H9 (cell line): ENCODE measurements at regions not wholly inside any gene's neighbourhood (a gene's known extent, or its start where the extent isn't known, plus 50 kb on each side); places are given as distances from the start of the nearest gene placed in this dataset.

ENCODE experiments used
- DNase-seq: peaks from one replicate; pipeline ENCODE4 v3.0.0-alpha.2; 2017
- H2AFZ ChIP-seq: one replicate; pipeline ENCODE4 v1.6.1; 2013; ENCODE audit warnings: mild to moderate bottlenecking, low read length, control low read depth, moderate library complexity
- H2AK5ac ChIP-seq: 2 replicates; pipeline ENCODE4 v1.6.1; 2013; ENCODE audit warnings: low read length, control low read depth, mixed read lengths; ENCODE audit not compliant: insufficient read length
- H2BK120ac ChIP-seq: one replicate; pipeline ENCODE4 v1.6.1; 2013; ENCODE audit warnings: low read depth, mild to moderate bottlenecking, low read length, control low read depth, inconsistent platforms; ENCODE audit not compliant: poor library complexity, severe bottlenecking
- H2BK12ac ChIP-seq: 2 replicates; pipeline ENCODE4 v1.6.1; 2013; ENCODE audit warnings: low read length, control low read depth, mixed read lengths, low read depth; ENCODE audit not compliant: insufficient read length
- H2BK15ac ChIP-seq: 2 replicates; pipeline ENCODE4 v1.6.1; 2013; ENCODE audit warnings: low read depth, low read length, control low read depth
- H2BK20ac ChIP-seq: one replicate; pipeline ENCODE4 v1.6.1; 2013; ENCODE audit warnings: low read depth, mild to moderate bottlenecking, low read length, control low read depth, inconsistent platforms; ENCODE audit not compliant: poor library complexity, severe bottlenecking
- H2BK5ac ChIP-seq: 2 replicates; pipeline ENCODE4 v1.6.1; 2013; ENCODE audit warnings: low read length, control low read depth, mixed read lengths; ENCODE audit not compliant: insufficient read length
- H3K14ac ChIP-seq: 2 replicates; pipeline ENCODE4 v1.6.1; 2013; ENCODE audit warnings: low read length, control low read depth; ENCODE audit not compliant: insufficient read depth
- H3K18ac ChIP-seq: 2 replicates; pipeline ENCODE4 v1.6.1; 2013; ENCODE audit warnings: low read depth, mild to moderate bottlenecking, mixed read lengths, low read length, control low read depth; ENCODE audit not compliant: insufficient read length
- H3K23ac ChIP-seq: 2 replicates; pipeline ENCODE4 v1.6.1; 2013; ENCODE audit warnings: low read length, control low read depth, mixed read lengths, low read depth; ENCODE audit not compliant: insufficient read length
- H3K23me2 ChIP-seq: 2 replicates; pipeline ENCODE4 v1.6.1; 2013; ENCODE audit warnings: low read depth, mild to moderate bottlenecking, mixed read lengths, low read length, control low read depth; ENCODE audit not compliant: insufficient read length, poor library complexity, severe bottlenecking
- H3K27ac ChIP-seq: 2 replicates; pipeline ENCODE4 v1.5.1; 2013; ENCODE audit warnings: low read length, control low read depth, mixed read lengths, low read depth; ENCODE audit not compliant: insufficient read length
- H3K27me3 ChIP-seq: 2 replicates; pipeline ENCODE4 v1.6.1; 2013; ENCODE audit warnings: low read length, control low read depth, inconsistent platforms; ENCODE audit not compliant: insufficient read depth
- H3K4ac ChIP-seq: 2 replicates; pipeline ENCODE4 v1.6.1; 2013; ENCODE audit warnings: low read depth, mild to moderate bottlenecking, control low read depth, inconsistent platforms, low read length, moderate library complexity
- H3K4me1 ChIP-seq: 2 replicates; pipeline ENCODE4 v1.6.1; 2013; ENCODE audit warnings: low read length, control low read depth, inconsistent platforms; ENCODE audit not compliant: insufficient read depth
- H3K4me2 ChIP-seq: 2 replicates; pipeline ENCODE4 v1.6.1; 2013; ENCODE audit warnings: low read length, control low read depth, mixed read lengths; ENCODE audit not compliant: insufficient read length, insufficient read depth
- H3K56ac ChIP-seq: 2 replicates; pipeline ENCODE4 v1.6.1; 2013; ENCODE audit warnings: low read depth, mild to moderate bottlenecking, mixed read lengths, low read length, control low read depth; ENCODE audit not compliant: insufficient read length
- H3K79me1 ChIP-seq: 2 replicates; pipeline ENCODE4 v1.6.1; 2013; ENCODE audit warnings: low read depth, mild to moderate bottlenecking, moderate library complexity, low read length, control low read depth, inconsistent platforms; ENCODE audit not compliant: insufficient read depth, poor library complexity, severe bottlenecking
- H3K79me2 ChIP-seq: 2 replicates; pipeline ENCODE4 v1.6.1; 2013; ENCODE audit warnings: low read length, control low read depth, inconsistent platforms; ENCODE audit not compliant: insufficient read depth
- H3K9ac ChIP-seq: 2 replicates; pipeline ENCODE4 v1.6.1; 2013; ENCODE audit warnings: low read length, control low read depth, mixed read lengths; ENCODE audit not compliant: insufficient read length; ENCODE audit errors: extremely low read depth
- H3K9me3 ChIP-seq: one replicate; pipeline ENCODE4 v1.6.1; 2013; ENCODE audit warnings: low read depth, low read length, inconsistent platforms; ENCODE audit not compliant: control insufficient read depth
- H3T11ph ChIP-seq: one replicate; pipeline ENCODE4 v1.6.1; 2013; ENCODE audit warnings: mild to moderate bottlenecking, low read length, control low read depth, inconsistent platforms
- H4K20me1 ChIP-seq: one replicate; pipeline ENCODE4 v1.6.1; 2013; ENCODE audit not compliant: control insufficient read depth, insufficient read length, insufficient read depth
- H4K5ac ChIP-seq: 2 replicates; pipeline ENCODE4 v1.6.1; 2013; ENCODE audit warnings: low read depth, mild to moderate bottlenecking, mixed read lengths, low read length, control low read depth; ENCODE audit not compliant: insufficient read length
- H4K8ac ChIP-seq: replicated peaks from 2 replicates; pipeline ENCODE4 v1.6.1; 2013; ENCODE audit warnings: low read length, control low read depth, mixed read lengths, low read depth; ENCODE audit not compliant: insufficient read length
- H4K91ac ChIP-seq: 2 replicates; pipeline ENCODE4 v1.6.1; 2013; ENCODE audit warnings: low read depth, mild to moderate bottlenecking, moderate library complexity, mixed read lengths, low read length, control low read depth; ENCODE audit not compliant: insufficient read length
- H3K27ac Mint-ChIP-seq, 3 experiments: 2 replicates in 2 of 3; 3 replicates in 1 of 3; pipeline ENCODE4 v1.8.0; 2020 to 2021; ENCODE audit warnings: mixed read lengths in 3 of 3, mild to moderate bottlenecking in 1 of 3, moderate library complexity in 1 of 3
- H3K27me3 Mint-ChIP-seq: 2 replicates; pipeline ENCODE4 v1.8.0; 2021; ENCODE audit warnings: low read depth, mild to moderate bottlenecking, moderate library complexity, mixed read lengths
- H3K36me3 Mint-ChIP-seq, 3 experiments: 2 replicates in 2 of 3; 3 replicates in 1 of 3; pipeline ENCODE4 v1.8.0; 2020 to 2021; ENCODE audit warnings: low read depth in 3 of 3, mixed read lengths in 3 of 3; ENCODE audit not compliant: insufficient read depth in 1 of 3
- H3K4me1 Mint-ChIP-seq, 2 experiments: 2 replicates each; pipeline ENCODE4 v1.8.0; 2020; ENCODE audit warnings: mixed read lengths in 2 of 2
- H3K4me3 Mint-ChIP-seq, 2 experiments: 2 replicates in 1 of 2; 3 replicates in 1 of 2; pipeline ENCODE4 v1.8.0; 2020 to 2021; ENCODE audit warnings: mild to moderate bottlenecking in 2 of 2, mixed read lengths in 2 of 2, moderate library complexity in 1 of 2
- H3K9me3 Mint-ChIP-seq, 2 experiments: 2 replicates in 1 of 2; 3 replicates in 1 of 2; pipeline ENCODE4 v1.8.0; 2020; ENCODE audit warnings: mild to moderate bottlenecking in 2 of 2, mixed read lengths in 2 of 2, moderate library complexity in 1 of 2
- WGBS: extraction: QIAGEN DNeasy Blood & Tissue Kit; methylation state at CpG from one replicate; pipeline ENCODE4 v1.1.7; 2013; ENCODE audit warnings: missing lambda C conversion rate, low lambda C conversion rate, mixed read lengths; ENCODE audit not compliant: insufficient read length; ENCODE audit errors: extremely low coverage; 5-methylcytosine and 5-hydroxymethylcytosine counted together
- TF ChIP-seq, protein P1 (sequence below): fragments of 200-600 bp; sonication (generic); conservative IDR thresholded peaks from 3 replicates; pipeline ENCODE4 v1.8.0; 2021; ENCODE audit warnings: antibody characterized with exemption, mild to moderate bottlenecking

DNA sequence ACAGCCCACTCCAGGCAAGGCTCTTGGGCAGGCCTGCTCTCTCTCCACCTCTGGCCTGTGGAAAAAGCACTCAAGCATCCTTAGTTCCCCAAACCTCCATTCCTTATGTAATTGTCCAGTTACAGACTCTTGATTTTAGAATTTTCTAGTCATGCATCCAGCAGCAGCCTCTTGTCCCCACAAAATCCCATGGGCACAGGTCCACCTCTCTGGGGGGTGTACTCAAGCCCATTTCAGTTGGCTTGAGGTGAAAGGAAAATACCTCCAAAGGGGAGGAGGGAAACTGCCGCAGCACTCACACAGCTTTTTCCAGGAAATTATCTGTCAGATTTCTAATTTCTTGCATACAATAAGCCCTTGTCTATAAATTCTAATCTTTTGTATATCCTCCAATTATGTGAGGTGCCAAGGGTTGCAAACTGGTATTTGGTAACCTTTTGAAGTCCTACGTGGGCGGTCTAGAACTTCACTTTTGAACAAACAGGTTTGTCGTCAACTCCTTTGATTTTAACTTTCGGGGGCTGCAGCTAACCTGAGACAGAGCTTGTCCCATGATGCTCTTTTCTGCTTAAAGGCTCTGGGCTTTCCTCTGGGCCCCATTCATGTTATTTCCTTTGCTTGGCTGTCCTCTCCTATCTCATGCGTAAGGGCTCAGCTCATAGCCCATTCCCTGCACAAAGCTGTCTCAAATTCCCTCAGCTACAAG lies 104.7 kb upstream of the CEP85L start:
- H3K18ac ChIP-seq: no peak overlapping the region
- no peak overlapping the region for H2AFZ ChIP-seq
- H2AK5ac ChIP-seq: no peak overlapping the region
- no peaks in the 10 kb centered on the region for H3K27me3 ChIP-seq
- no peak overlapping the region for H2BK5ac ChIP-seq
- no peak overlapping the region for H2BK12ac ChIP-seq
- TF ChIP-seq, protein P1, sequence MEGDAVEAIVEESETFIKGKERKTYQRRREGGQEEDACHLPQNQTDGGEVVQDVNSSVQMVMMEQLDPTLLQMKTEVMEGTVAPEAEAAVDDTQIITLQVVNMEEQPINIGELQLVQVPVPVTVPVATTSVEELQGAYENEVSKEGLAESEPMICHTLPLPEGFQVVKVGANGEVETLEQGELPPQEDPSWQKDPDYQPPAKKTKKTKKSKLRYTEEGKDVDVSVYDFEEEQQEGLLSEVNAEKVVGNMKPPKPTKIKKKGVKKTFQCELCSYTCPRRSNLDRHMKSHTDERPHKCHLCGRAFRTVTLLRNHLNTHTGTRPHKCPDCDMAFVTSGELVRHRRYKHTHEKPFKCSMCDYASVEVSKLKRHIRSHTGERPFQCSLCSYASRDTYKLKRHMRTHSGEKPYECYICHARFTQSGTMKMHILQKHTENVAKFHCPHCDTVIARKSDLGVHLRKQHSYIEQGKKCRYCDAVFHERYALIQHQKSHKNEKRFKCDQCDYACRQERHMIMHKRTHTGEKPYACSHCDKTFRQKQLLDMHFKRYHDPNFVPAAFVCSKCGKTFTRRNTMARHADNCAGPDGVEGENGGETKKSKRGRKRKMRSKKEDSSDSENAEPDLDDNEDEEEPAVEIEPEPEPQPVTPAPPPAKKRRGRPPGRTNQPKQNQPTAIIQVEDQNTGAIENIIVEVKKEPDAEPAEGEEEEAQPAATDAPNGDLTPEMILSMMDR: no peak
- no peak overlapping the region for H4K8ac ChIP-seq
- H2BK20ac ChIP-seq: no peak overlapping the region
- H2BK15ac ChIP-seq: no peak overlapping the region
- Mint-ChIP-seq H3K4me3 (no peak overlapping the region), H3K36me3 (no peaks in the 10 kb centered on the region), H3K27me3 (no peaks in the 10 kb centered on the region; the same call in 1 of the 2 replicates), H3K27ac (no peak overlapping the region), H3K4me1 (no peaks in the 10 kb centered on the region; a peak in 1 of 4 replicates), H3K9me3 (no peaks in the 10 kb centered on the region)
- no CpG with 5 or more reads among the region's 6 CpGs for WGBS
- no peaks in the 10 kb centered on the region for H3K4me1 ChIP-seq
- no peak overlapping the region for H4K91ac ChIP-seq
- H3T11ph ChIP-seq: no peak overlapping the region
- H3K9me3 ChIP-seq: no peaks in the 10 kb centered on the region
- no peaks in the 10 kb centered on the region for H4K20me1 ChIP-seq
- H3K79me2 ChIP-seq: no peaks in the 10 kb centered on the region
- no peak overlapping the region for H4K5ac ChIP-seq
- H2BK120ac ChIP-seq: no peak overlapping the region
- no peaks in the 10 kb centered on the region for H3K79me1 ChIP-seq
- DNase-seq: no peak
- no peak overlapping the region for H3K9ac ChIP-seq
- no peak overlapping the region for H3K14ac ChIP-seq
- no peak overlapping the region for H3K4ac ChIP-seq
- H3K23ac ChIP-seq: no peak overlapping the region
- H3K4me2 ChIP-seq: no peak overlapping the region
- H3K56ac ChIP-seq: no peak overlapping the region
- H3K27ac ChIP-seq: no peak overlapping the region
- H3K23me2 ChIP-seq: no peaks in the 10 kb centered on the region
